DOHH2 (cell line): ENCODE measurements at regions not wholly inside any gene's neighbourhood (a gene's known extent, or its start where the extent isn't known, plus 50 kb on each side); places are given as distances from the start of the nearest gene placed in this dataset.
"Not testable (repeated sequence)": the region's sequence is repeated elsewhere in the genome, so short reads cannot be mapped to it uniquely, and the experiment has no call there.

ENCODE experiments used
- H3F3A ChIP-seq: fragments of 200-600 bp; sonication (generic), shearing (Covaris generic); 2 replicates; pipeline ENCODE4 v1.6.0; 2016; ENCODE audit warnings: antibody characterized with exemption, mild to moderate bottlenecking; ENCODE audit not compliant: control insufficient read depth, insufficient read depth
- H3K27ac ChIP-seq: fragments of 200-600 bp; sonication (generic); 2 replicates; pipeline ENCODE4 v1.5.1; 2014; ENCODE audit warnings: low read depth, mild to moderate bottlenecking, low read length, moderate library complexity
- H3K27me3 ChIP-seq: fragments of 200-600 bp; sonication (generic); 2 replicates; pipeline ENCODE4 v1.6.1; 2014; ENCODE audit warnings: mild to moderate bottlenecking, low read length, mixed read lengths; ENCODE audit not compliant: control insufficient read depth
- H3K36me3 ChIP-seq: fragments of 200-600 bp; sonication (generic); 2 replicates; pipeline ENCODE4 v1.6.1; 2014; ENCODE audit warnings: mild to moderate bottlenecking, low read length, moderate library complexity, mixed read lengths; ENCODE audit not compliant: control insufficient read depth
- H3K4me1 ChIP-seq: fragments of 200-600 bp; sonication (generic); 2 replicates; pipeline ENCODE4 v1.6.1; 2014; ENCODE audit warnings: mild to moderate bottlenecking, low read length, mixed read lengths; ENCODE audit not compliant: control insufficient read depth
- H3K4me2 ChIP-seq: fragments of 200-600 bp; sonication (generic); 2 replicates; pipeline ENCODE4 v1.6.0; 2014; ENCODE audit warnings: mild to moderate bottlenecking, low read length, moderate library complexity
- H3K4me3 ChIP-seq: fragments of 200-600 bp; sonication (generic); 2 replicates; pipeline ENCODE4 v1.5.1; 2014; ENCODE audit warnings: mild to moderate bottlenecking, low read length, mixed read lengths
- H3K79me2 ChIP-seq: fragments of 200-600 bp; sonication (generic); 2 replicates; pipeline ENCODE4 v1.6.1; 2014; ENCODE audit warnings: mild to moderate bottlenecking, low read length, mixed read lengths; ENCODE audit not compliant: control insufficient read depth
- H3K9me2 ChIP-seq: fragments of 200-600 bp; sonication (generic); replicated peaks from 2 replicates; pipeline ENCODE4 v1.6.1; 2014; ENCODE audit warnings: mild to moderate bottlenecking, low read length, mixed read lengths; ENCODE audit not compliant: control insufficient read depth
- H3K9me3 ChIP-seq: fragments of 200-600 bp; sonication (generic); 2 replicates; pipeline ENCODE4 v1.6.1; 2014; ENCODE audit warnings: antibody characterized with exemption, low read length, mixed read lengths; ENCODE audit not compliant: control insufficient read depth, insufficient read depth
- H4K20me1 ChIP-seq: fragments of 200-600 bp; sonication (generic); 2 replicates; pipeline ENCODE4 v1.6.0; 2014; ENCODE audit warnings: low read depth, mild to moderate bottlenecking, antibody characterized with exemption, low read length, moderate library complexity; ENCODE audit not compliant: control insufficient read depth, insufficient read depth
- EZH2phosphoT487 ChIP-seq: fragments of 200-600 bp; sonication (generic); IDR thresholded peaks from 2 replicates; pipeline ENCODE4 v1.6.1; 2017; ENCODE audit warnings: borderline replicate concordance, mild to moderate bottlenecking, antibody characterized with exemption, low read length, moderate library complexity, mixed read lengths
- TF ChIP-seq, protein P1 (sequence below): fragments of 200-600 bp; sonication (generic); IDR thresholded peaks from one replicate; pipeline ENCODE4 v1.5.1; 2014; ENCODE audit warnings: antibody characterized with exemption, mild to moderate bottlenecking, low read depth, low read length; ENCODE audit not compliant: poor library complexity, severe bottlenecking

DNA sequence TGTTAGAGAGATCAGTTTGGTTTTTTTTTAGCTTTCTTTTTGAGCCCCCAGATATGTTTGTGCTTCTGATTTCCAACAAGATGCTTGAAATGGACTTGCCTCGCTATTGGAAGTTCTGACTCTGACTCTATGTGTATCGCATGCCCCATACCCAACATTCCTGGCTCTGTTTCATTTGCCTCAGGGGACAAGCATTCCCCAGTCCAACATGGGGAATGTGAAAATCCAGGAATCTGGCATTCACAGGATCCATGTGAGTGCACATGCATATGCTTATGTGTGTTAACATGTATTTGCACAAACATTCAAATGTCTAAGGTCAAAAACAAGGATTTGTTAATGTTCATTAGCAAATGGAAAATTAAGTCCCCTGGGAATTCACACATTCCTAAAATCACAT, 233.9 kb downstream of the TLR4 start:
- no peaks in the 10 kb centered on the region for H3K36me3 ChIP-seq
- H3K4me1 ChIP-seq = no peaks in the 10 kb centered on the region
- H3F3A ChIP-seq = no peaks in the 10 kb centered on the region
- no peak overlapping the region for H3K4me3 ChIP-seq
- no peaks in the 10 kb centered on the region for H3K27me3 ChIP-seq
- TF ChIP-seq, protein P1, sequence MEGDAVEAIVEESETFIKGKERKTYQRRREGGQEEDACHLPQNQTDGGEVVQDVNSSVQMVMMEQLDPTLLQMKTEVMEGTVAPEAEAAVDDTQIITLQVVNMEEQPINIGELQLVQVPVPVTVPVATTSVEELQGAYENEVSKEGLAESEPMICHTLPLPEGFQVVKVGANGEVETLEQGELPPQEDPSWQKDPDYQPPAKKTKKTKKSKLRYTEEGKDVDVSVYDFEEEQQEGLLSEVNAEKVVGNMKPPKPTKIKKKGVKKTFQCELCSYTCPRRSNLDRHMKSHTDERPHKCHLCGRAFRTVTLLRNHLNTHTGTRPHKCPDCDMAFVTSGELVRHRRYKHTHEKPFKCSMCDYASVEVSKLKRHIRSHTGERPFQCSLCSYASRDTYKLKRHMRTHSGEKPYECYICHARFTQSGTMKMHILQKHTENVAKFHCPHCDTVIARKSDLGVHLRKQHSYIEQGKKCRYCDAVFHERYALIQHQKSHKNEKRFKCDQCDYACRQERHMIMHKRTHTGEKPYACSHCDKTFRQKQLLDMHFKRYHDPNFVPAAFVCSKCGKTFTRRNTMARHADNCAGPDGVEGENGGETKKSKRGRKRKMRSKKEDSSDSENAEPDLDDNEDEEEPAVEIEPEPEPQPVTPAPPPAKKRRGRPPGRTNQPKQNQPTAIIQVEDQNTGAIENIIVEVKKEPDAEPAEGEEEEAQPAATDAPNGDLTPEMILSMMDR = no peak
- no peak for TF ChIP-seq EZH2phosphoT487
- H4K20me1 ChIP-seq = no peaks in the 10 kb centered on the region
- no peak overlapping the region for H3K27ac ChIP-seq
- no peaks in the 10 kb centered on the region for H3K9me3 ChIP-seq
- H3K79me2 ChIP-seq = no peaks in the 10 kb centered on the region
- no peaks in the 10 kb centered on the region for H3K9me2 ChIP-seq
- no peak overlapping the region for H3K4me2 ChIP-seq

DNA sequence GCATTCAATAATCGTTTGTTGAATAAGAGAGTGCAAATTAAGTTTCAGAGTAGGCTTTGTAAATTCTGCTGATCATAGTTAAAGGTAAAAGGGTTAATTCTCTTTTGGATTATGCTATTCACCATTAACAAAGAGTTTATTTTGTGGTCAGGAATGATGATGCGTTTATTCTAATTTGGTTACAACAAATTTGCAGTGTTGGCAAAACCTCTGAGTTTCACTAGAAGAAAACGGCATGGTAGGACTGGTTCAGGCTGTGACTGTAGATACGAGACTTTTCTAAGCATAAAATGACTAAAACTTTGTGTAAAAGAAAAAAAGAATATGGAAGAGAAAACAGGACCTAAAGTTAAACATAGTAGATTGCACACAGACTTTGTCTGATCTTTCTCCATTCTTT, 234.7 kb downstream of the TLR4 start:
- Histone ChIP-seq H3K27ac (no peak overlapping the region), H3K4me2 (no peak overlapping the region), H3K27me3 (no peaks in the 10 kb centered on the region), H3K36me3 (no peaks in the 10 kb centered on the region), H3K9me3 (no peaks in the 10 kb centered on the region), H3K9me2 (no peaks in the 10 kb centered on the region), H3K4me1 (no peaks in the 10 kb centered on the region), H4K20me1 (no peaks in the 10 kb centered on the region), H3K4me3 (no peak overlapping the region), H3K79me2 (no peaks in the 10 kb centered on the region), H3F3A (no peaks in the 10 kb centered on the region)
- TF ChIP-seq, protein P1 = no peak
- TF ChIP-seq EZH2phosphoT487 = no peak

DNA sequence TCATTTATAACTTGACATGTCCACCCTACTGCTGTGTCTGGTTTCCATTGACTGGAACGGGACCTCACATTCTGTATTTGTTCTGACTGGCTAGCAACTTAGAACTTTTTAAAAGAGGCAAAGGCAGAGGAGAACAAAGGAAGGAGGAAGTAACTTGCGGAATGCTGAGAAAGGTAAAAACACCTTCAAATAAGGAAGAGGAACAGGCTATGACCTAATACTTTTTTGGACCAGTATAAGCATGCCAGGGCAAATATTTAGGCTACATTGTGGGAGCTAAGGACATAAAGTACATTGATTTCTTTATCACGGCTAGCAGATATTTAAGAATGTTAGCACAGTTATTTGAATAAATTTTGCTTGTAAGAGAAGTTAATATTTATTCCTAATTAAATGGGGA, 240.5 kb downstream of the TLR4 start:
- not testable (repeated sequence) for H3K9me2 ChIP-seq, H3K36me3 ChIP-seq, H3K9me3 ChIP-seq, H3K4me3 ChIP-seq, H3K4me2 ChIP-seq, H3F3A ChIP-seq, H3K4me1 ChIP-seq, H3K27me3 ChIP-seq, H3K79me2 ChIP-seq, H3K27ac ChIP-seq, H4K20me1 ChIP-seq

DNA sequence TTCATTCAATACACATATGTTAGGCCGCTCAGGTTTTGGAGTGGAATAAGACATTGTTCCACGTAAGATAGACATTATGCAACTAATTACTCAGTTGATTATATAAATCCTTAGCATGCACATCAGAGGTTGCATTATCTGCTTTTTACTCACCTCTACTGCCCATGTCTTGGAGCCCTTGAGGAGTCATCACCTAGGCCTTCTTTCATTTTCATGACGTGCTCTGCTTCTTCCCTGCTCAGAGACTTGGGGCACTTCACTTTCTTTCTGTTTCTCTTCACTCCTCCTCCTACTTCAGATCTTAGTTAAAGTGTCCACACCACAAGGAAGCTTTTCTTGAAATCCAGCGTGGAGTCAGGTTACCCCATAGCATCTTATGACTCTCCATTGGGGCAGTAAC, 241.1 kb downstream of the TLR4 start:
- Histone ChIP-seq H3K27ac (no peak overlapping the region), H3K36me3 (no peaks in the 10 kb centered on the region), H3K4me2 (no peak overlapping the region), H3K79me2 (no peaks in the 10 kb centered on the region), H3K4me1 (no peaks in the 10 kb centered on the region), H3K4me3 (no peak overlapping the region), H4K20me1 (no peaks in the 10 kb centered on the region), H3K27me3 (no peaks in the 10 kb centered on the region), H3K9me2 (no peaks in the 10 kb centered on the region), H3F3A (no peaks in the 10 kb centered on the region), H3K9me3 (no peaks in the 10 kb centered on the region)
- no peak for TF ChIP-seq EZH2phosphoT487
- TF ChIP-seq, protein P1 = no peak
